IMR-90 (cell line): ENCODE measurements at regions not wholly inside any gene's neighbourhood (a gene's known extent, or its start where the extent isn't known, plus 50 kb on each side); places are given as distances from the start of the nearest gene placed in this dataset.

ENCODE experiments used
- ATAC-seq: fragments of 200-7000 bp; cut with Tn5 transposase; 2 replicates; pipeline ENCODE4 v1.9.1; 2020; ENCODE audit warnings: low read depth, mild to moderate bottlenecking, moderate library complexity
- BruUV-seq: library from RNA; stranded (reverse); fragments of 400-500 nt; replicated peaks from 2 replicates; lab custom pipeline; 2021; lab: Mats Ljungman, UMichigan
- CTCF ChIA-PET: fragments of 300-600 bp; formaldehyde crosslinking; extraction: SDS; loops from one replicate; lab custom pipeline; 2021; ENCODE audit warnings: antibody characterized with exemption; lab: Yijun Ruan, JAX
- POLR2A ChIA-PET: fragments of 300-600 bp; sonication (Branson Sonifier 250); formaldehyde crosslinking; loops from one replicate; lab custom pipeline; 2022; ENCODE audit warnings: antibody characterized with exemption; ENCODE audit not compliant: unreplicated experiment; lab: Charles Lee
- DNase-seq: peaks from one replicate; pipeline ENCODE4 v3.0.0; 2013
- H2AFZ ChIP-seq: replicated peaks from 2 replicates; pipeline ENCODE3; 2013; ENCODE audit warnings: low read length, mild to moderate bottlenecking; ENCODE audit not compliant: poor library complexity
- H2AK5ac ChIP-seq: 2 replicates; pipeline ENCODE4 v1.6.1; 2013; ENCODE audit warnings: low read depth, low read length, inconsistent platforms
- H2AK9ac ChIP-seq: replicated peaks from 2 replicates; pipeline ENCODE3; 2013; ENCODE audit warnings: mild to moderate bottlenecking, low read depth, low read length, moderate library complexity; ENCODE audit not compliant: poor library complexity
- H2BK120ac ChIP-seq: 2 replicates; pipeline ENCODE4 v1.6.1; 2013; ENCODE audit warnings: low read depth, low read length, inconsistent platforms
- H2BK15ac ChIP-seq: 3 replicates; pipeline ENCODE4 v1.6.1; 2013; ENCODE audit warnings: low read depth, low read length, inconsistent platforms
- H2BK20ac ChIP-seq: 2 replicates; pipeline ENCODE4 v1.6.1; 2013; ENCODE audit warnings: low read depth, mild to moderate bottlenecking, inconsistent platforms, low read length, moderate library complexity
- H2BK5ac ChIP-seq: 2 replicates; pipeline ENCODE4 v1.6.1; 2013; ENCODE audit warnings: mild to moderate bottlenecking, low read depth, low read length, inconsistent platforms; ENCODE audit not compliant: poor library complexity, severe bottlenecking
- H3K14ac ChIP-seq: replicated peaks from 2 replicates; pipeline ENCODE4 v1.6.1; 2013; ENCODE audit warnings: low read depth, low read length, inconsistent platforms
- H3K18ac ChIP-seq: 2 replicates; pipeline ENCODE4 v1.6.1; 2013; ENCODE audit warnings: low read depth, low read length, control low read depth
- H3K23ac ChIP-seq: 2 replicates; pipeline ENCODE4 v1.6.1; 2013; ENCODE audit warnings: low read depth, low read length, inconsistent platforms
- H3K27ac ChIP-seq: 2 replicates; pipeline ENCODE4 v1.5.1; 2013; ENCODE audit warnings: mild to moderate bottlenecking, control low read depth, low read length; ENCODE audit not compliant: insufficient read depth
- H3K27me3 ChIP-seq: 2 replicates; pipeline ENCODE4 v1.6.1; 2013; ENCODE audit warnings: low read length; ENCODE audit not compliant: control insufficient read depth, insufficient read depth
- H3K36me3 ChIP-seq: 2 replicates; pipeline ENCODE4 v1.6.1; 2013; ENCODE audit warnings: low read length, mixed read lengths; ENCODE audit not compliant: control insufficient read depth, insufficient read depth
- H3K4ac ChIP-seq: 2 replicates; pipeline ENCODE4 v1.6.1; 2013; ENCODE audit warnings: low read depth, low read length, inconsistent platforms
- H3K4me1 ChIP-seq: 2 replicates; pipeline ENCODE4 v1.6.1; 2013; ENCODE audit warnings: low read length, mixed read lengths; ENCODE audit not compliant: control insufficient read depth, insufficient read depth
- H3K4me2 ChIP-seq: 2 replicates; pipeline ENCODE4 v1.6.1; 2013; ENCODE audit warnings: low read depth, mild to moderate bottlenecking, control low read depth, low read length, moderate library complexity
- H3K4me3 ChIP-seq: 2 replicates; pipeline ENCODE4 v1.5.1; 2013; ENCODE audit warnings: low read depth, mild to moderate bottlenecking, control low read depth, low read length, moderate library complexity; ENCODE audit not compliant: insufficient read depth
- H3K56ac ChIP-seq: 2 replicates; pipeline ENCODE4 v1.6.1; 2013; ENCODE audit warnings: low read length, inconsistent platforms; ENCODE audit not compliant: insufficient read depth; ENCODE audit errors: extremely low read depth
- H3K79me1 ChIP-seq, 2 experiments: 2 replicates each; pipeline ENCODE4 v1.6.1; 2013; ENCODE audit warnings: low read length in 2 of 2, inconsistent platforms in 1 of 2, low read depth in 1 of 2
- H3K9ac ChIP-seq: 2 replicates; pipeline ENCODE4 v1.6.1; 2013; ENCODE audit warnings: low read depth, low read length, control low read depth
- H3K9me1 ChIP-seq: 2 replicates; pipeline ENCODE4 v1.6.1; 2013; ENCODE audit warnings: low read length, inconsistent platforms; ENCODE audit not compliant: insufficient read depth
- H3K9me3 ChIP-seq: 2 replicates; pipeline ENCODE4 v1.6.1; 2013; ENCODE audit warnings: low read length; ENCODE audit not compliant: control insufficient read depth, insufficient read depth
- H4K20me1 ChIP-seq: 2 replicates; pipeline ENCODE4 v1.6.1; 2013; ENCODE audit warnings: low read length, inconsistent platforms; ENCODE audit not compliant: insufficient read depth
- H4K5ac ChIP-seq: 2 replicates; pipeline ENCODE4 v1.6.1; 2013; ENCODE audit warnings: mild to moderate bottlenecking, low read depth, low read length, control low read depth
- H4K8ac ChIP-seq, 2 experiments: 2 replicates each; pipeline ENCODE4 v1.6.1; 2013; ENCODE audit warnings: low read depth in 2 of 2, low read length in 2 of 2, control low read depth in 1 of 2, inconsistent platforms in 1 of 2
- H4K91ac ChIP-seq: 2 replicates; pipeline ENCODE4 v1.6.1; 2013; ENCODE audit warnings: low read depth, low read length, inconsistent platforms; ENCODE audit not compliant: insufficient read depth
- CHD1 ChIP-seq: IDR thresholded peaks from 2 replicates; pipeline ENCODE4 v1.6.1; 2012; ENCODE audit warnings: low read depth, low read length, improper control_type of control experiment
- CTCF ChIP-seq: conservative IDR thresholded peaks from 2 replicates; pipeline ENCODE4 v1.5.1; 2012; ENCODE audit warnings: mild to moderate bottlenecking, low read depth, low read length, improper control_type of control experiment
- ELK1 ChIP-seq: fragments of 150-350 bp; IDR thresholded peaks from 2 replicates; pipeline ENCODE4 v1.6.1; 2016; ENCODE audit warnings: low read depth, mild to moderate bottlenecking, low read length, moderate library complexity, borderline replicate concordance
- FOS ChIP-seq: fragments of 150-350 bp; IDR thresholded peaks from 2 replicates; pipeline ENCODE4 v1.6.1; 2016; ENCODE audit warnings: low read depth, low read length
- MAFK ChIP-seq: IDR thresholded peaks from 2 replicates; pipeline ENCODE4 v1.6.1; 2012; ENCODE audit warnings: low read depth, low read length, improper control_type of control experiment
- MXI1 ChIP-seq: IDR thresholded peaks from 2 replicates; pipeline ENCODE4 v1.6.1; 2012; ENCODE audit warnings: low read depth, mild to moderate bottlenecking, low read length, moderate library complexity, borderline replicate concordance
- POLR2A ChIP-seq: IDR thresholded peaks from 2 replicates; pipeline ENCODE4 v1.6.1; 2012; ENCODE audit warnings: mild to moderate bottlenecking, low read depth, low read length
- RAD21 ChIP-seq: IDR thresholded peaks from 2 replicates; pipeline ENCODE4 v1.6.1; 2012; ENCODE audit warnings: low read length, improper control_type of control experiment
- USF2 ChIP-seq: fragments of 150-350 bp; IDR thresholded peaks from 2 replicates; pipeline ENCODE4 v1.6.1; 2017; ENCODE audit warnings: mild to moderate bottlenecking, antibody characterized with exemption, low read length, low read depth
- WGBS, 2 experiments: methylation state at CpG; one replicate each; pipeline versions ENCODE4 v1.1.5 to v1.1.7; 2013; ENCODE audit warnings: missing lambda C conversion rate in 2 of 2; ENCODE audit not compliant: insufficient read length in 1 of 2; ENCODE audit errors: extremely low coverage in 2 of 2; 5-methylcytosine and 5-hydroxymethylcytosine counted together
- dilution Hi-C: fragments of 300-500 bp; cut with HindIII; formaldehyde crosslinking; loops from one replicate; pipeline ENCODE4 v1.14.3; 2018; ENCODE audit warnings: low sequenced_read_pairs; ENCODE audit not compliant: unreplicated experiment
- in situ Hi-C: fragments of 300-500 bp; cut with MboI; formaldehyde crosslinking; loops from 3 replicates; pipeline ENCODE4 v1.14.3; 2019; ENCODE audit warnings: low sequenced_read_pairs, inconsistent platforms, mixed read lengths
- intact Hi-C: fragments of 100-400 bp; cut with micrococcal nuclease; formaldehyde crosslinking; loops from 2 replicates; pipeline ENCODE4 v1.10.0; 2022

- Histone ChIP-seq H4K20me1 (no peaks in the 10 kb centered on the region; the same call in 1 of the 2 replicates), H3K4ac (peak overlapping the region; percentile 65), H3K9me3 (no peaks in the 10 kb centered on the region), H2BK20ac (peak overlapping the region; percentile 85; the same call in 1 of the 2 replicates), H2AK9ac (no peak overlapping the region), H3K9ac (peak overlapping the region; percentile 46; the same call in 1 of the 2 replicates), H2AK5ac (peak overlapping the region; percentile 79), H4K8ac (peak overlapping the region; percentile 60 to 86), H3K23ac (peak overlapping the region; percentile 68; the same call in 1 of the 2 replicates), H3K4me1 (peaks cover 16% of the 10 kb centered on the region), H3K36me3 (no peaks in the 10 kb centered on the region), H2BK15ac (peak overlapping the region; percentile 81), H3K9me1 (peaks cover 15% of the 10 kb centered on the region; the same call in 1 of the 2 replicates), H3K18ac (peak overlapping the region; percentile 93), H3K14ac (peak overlapping the region; percentile 50), H3K4me3 (no peak overlapping the region), H4K5ac (peak overlapping the region; percentile 83), H2AFZ (peak overlapping the region; percentile 43), H3K4me2 (no peak overlapping the region), H2BK5ac (peak overlapping the region; percentile 88), H3K27ac (peak overlapping the region; percentile 94), H3K56ac (peak overlapping the region; percentile 12; the same call in 1 of the 2 replicates), H4K91ac (peak overlapping the region; percentile 67; the same call in 1 of the 2 replicates), H3K27me3 (no peaks in the 10 kb centered on the region), H3K79me1 (no peaks in the 10 kb centered on the region), H2BK120ac (peak overlapping the region; percentile 83)
- ATAC-seq: no peak
- no CpG with 5 or more reads among the region's 6 CpGs for WGBS, 2 experiments
- intact Hi-C loops: no loop called here
- DNase-seq: no peak
- in situ Hi-C loops: no loop called here
- BruUV-seq: no TSS peak
- dilution Hi-C loops: no loop called here
- POLR2A ChIA-PET: no interaction called here
- TF ChIP-seq USF2 (no peak), CTCF (no peak), POLR2A (no peak), CHD1 (no peak), ELK1 (no peak), FOS (no peak), RAD21 (no peak), MAFK (no peak), MXI1 (no peak)
- CTCF ChIA-PET: no interaction called here
Measured at GRCh38 chr7:33742521-33742920, 162.8 kb upstream of the BMPER start.
